Activated T-helper 1 cell treated with anti-CD3 and anti-CD28 coated beads, Interleukin-12 subunit alpha, Interleukin-12 subunit beta, Interleukin-2, Interleukin-4 antibody, amounts not matched to agents 30 ng/mL and 10 ng/mL and 1 ng/mL, durations not matched to agents 14 hours and 24 hours and 36 hours (primary cell): ENCODE measurements at regions not wholly inside any gene's neighbourhood (a gene's known extent, or its start where the extent isn't known, plus 50 kb on each side); places are given as distances from the start of the nearest gene placed in this dataset.

Experiments
- DNase-seq: peaks from one replicate; pipeline ENCODE4 v3.0.0; 2021; ENCODE audit warnings: low spot score
- H3K27ac Mint-ChIP-seq: one replicate; pipeline ENCODE4 v1.8.0; 2021; ENCODE audit warnings: mild to moderate bottlenecking, mixed read lengths
- H3K27me3 Mint-ChIP-seq: one replicate; pipeline ENCODE4 v1.8.0; 2022; ENCODE audit warnings: mild to moderate bottlenecking, moderate library complexity, mixed read lengths; ENCODE audit not compliant: insufficient read depth
- H3K36me3 Mint-ChIP-seq: one replicate; pipeline ENCODE4 v1.8.0; 2021; ENCODE audit warnings: low read depth, mixed read lengths
- H3K4me1 Mint-ChIP-seq: one replicate; pipeline ENCODE4 v1.8.0; 2021; ENCODE audit warnings: low read depth, mixed read lengths
- H3K4me3 Mint-ChIP-seq: one replicate; pipeline ENCODE4 v1.8.0; 2021; ENCODE audit warnings: mild to moderate bottlenecking, moderate library complexity, mixed read lengths
- H3K9me3 Mint-ChIP-seq: one replicate; pipeline ENCODE4 v1.8.0; 2021; ENCODE audit warnings: mixed read lengths
- intact Hi-C: fragments of 100-400 bp; cut with micrococcal nuclease; formaldehyde crosslinking; loops from one replicate; pipeline ENCODE4 v1.15.1; 2024

GRCh38 chr5:111946556-111946955 lies 189.6 kb upstream of the NREP start:
- H3K36me3 Mint-ChIP-seq: no peaks in the 10 kb centered on the region
- peaks cover 4% of the 10 kb centered on the region for H3K27me3 Mint-ChIP-seq
- H3K4me3 Mint-ChIP-seq: no peak overlapping the region
- no peaks in the 10 kb centered on the region for H3K4me1 Mint-ChIP-seq
- no peaks in the 10 kb centered on the region for H3K9me3 Mint-ChIP-seq
- intact Hi-C loops: loop anchor here (5.0 kb wide), 1 partner anchor 954 kb away; no protein-coding TSS in a partner anchor
- H3K27ac Mint-ChIP-seq: no peak overlapping the region
- no peak for DNase-seq

DNA sequence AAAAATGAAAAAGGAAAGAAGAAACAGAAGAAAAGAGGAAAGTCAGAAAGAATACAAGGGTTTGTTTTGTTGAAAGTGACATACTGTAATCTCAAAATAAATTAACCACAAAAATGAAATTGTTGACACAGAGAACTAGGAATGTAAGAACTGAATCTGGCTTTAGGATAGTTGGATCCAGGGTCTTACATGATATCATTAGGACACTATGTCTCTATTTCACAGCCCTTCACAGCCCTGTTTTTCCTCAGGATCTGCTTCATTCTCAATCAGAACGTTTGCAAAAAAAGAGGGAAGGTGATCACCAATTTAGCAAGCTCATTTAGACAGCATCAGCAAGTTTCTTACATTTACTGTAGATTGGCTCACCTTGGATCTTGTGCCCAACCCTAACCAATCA lies 188.5 kb upstream of the NREP start:
- intact Hi-C loops: loop anchor here (5.0 kb wide), 1 partner anchor 953 kb away; no protein-coding TSS in a partner anchor
- peaks cover 4% of the 10 kb centered on the region for H3K27me3 Mint-ChIP-seq
- no peaks in the 10 kb centered on the region for H3K4me1 Mint-ChIP-seq
- no peak overlapping the region for H3K27ac Mint-ChIP-seq
- no peaks in the 10 kb centered on the region for H3K36me3 Mint-ChIP-seq
- H3K9me3 Mint-ChIP-seq: no peaks in the 10 kb centered on the region
- no peak overlapping the region for H3K4me3 Mint-ChIP-seq
- no peak for DNase-seq

DNA sequence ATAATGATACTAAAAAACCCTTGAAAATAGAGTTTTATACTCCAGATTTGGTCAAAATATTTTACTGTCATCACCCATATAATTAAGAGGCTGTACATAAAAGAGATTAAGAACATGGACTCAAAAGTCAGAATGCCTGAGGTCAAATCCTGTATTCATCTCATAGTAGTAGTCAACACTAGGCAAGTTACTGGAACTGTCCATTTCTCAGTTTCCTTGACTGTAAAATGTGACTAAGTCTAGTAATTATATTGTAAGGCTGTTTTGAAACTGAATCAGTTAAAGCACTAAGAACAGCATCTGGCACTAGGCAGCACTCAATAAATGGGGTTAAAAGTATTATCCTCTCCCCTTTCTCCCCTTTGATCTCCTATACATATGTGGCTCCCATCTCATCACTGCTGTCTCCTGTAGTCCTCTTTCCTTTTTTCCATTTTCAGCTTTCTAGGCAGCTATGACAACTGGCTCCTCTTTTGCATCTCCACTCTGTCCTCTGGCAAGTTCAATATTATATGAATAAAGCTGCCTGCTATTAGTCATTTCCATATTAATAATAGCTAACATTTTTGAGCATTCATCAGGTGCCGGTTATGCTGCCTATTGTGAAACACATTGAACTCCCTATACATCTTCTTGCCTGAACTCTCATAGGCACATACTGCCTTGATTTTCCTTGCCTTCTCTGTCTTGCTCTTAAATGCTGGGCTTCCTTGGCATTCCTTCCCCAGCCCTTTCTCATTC lies 185.8 kb upstream of the NREP start:
- Mint-ChIP-seq H3K27me3 (peaks cover 4% of the 10 kb centered on the region), H3K9me3 (no peaks in the 10 kb centered on the region), H3K27ac (no peak overlapping the region), H3K36me3 (no peaks in the 10 kb centered on the region), H3K4me3 (no peak overlapping the region), H3K4me1 (no peaks in the 10 kb centered on the region)
- DNase-seq: no peak
- intact Hi-C loops: no loop called here

DNA sequence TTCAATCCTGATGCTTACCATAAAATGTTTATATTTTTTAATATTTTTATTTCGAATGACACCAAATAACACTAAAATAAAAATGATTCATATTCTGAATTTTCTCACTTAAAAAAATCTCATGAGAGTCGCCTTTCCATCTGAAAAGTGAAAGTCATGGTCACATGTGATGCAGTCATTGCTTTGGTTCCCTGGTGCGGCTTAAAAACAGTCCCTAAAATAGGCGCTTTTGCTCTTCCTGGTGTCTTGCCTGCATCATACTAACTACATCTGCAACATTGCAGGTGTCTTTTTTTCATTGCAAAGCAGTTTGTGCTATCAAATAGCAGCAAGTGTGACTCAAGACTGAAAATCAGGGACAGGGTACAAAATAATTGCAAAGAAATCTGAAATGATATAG lies 185.2 kb upstream of the NREP start:
- no peak overlapping the region for H3K4me3 Mint-ChIP-seq
- no peak overlapping the region for H3K27ac Mint-ChIP-seq
- intact Hi-C loops: no loop called here
- no peaks in the 10 kb centered on the region for H3K9me3 Mint-ChIP-seq
- no peak for DNase-seq
- no peaks in the 10 kb centered on the region for H3K4me1 Mint-ChIP-seq
- H3K27me3 Mint-ChIP-seq: peaks cover 4% of the 10 kb centered on the region
- H3K36me3 Mint-ChIP-seq: no peaks in the 10 kb centered on the region

- H3K27ac Mint-ChIP-seq: no peak overlapping the region
- H3K36me3 Mint-ChIP-seq: no peaks in the 10 kb centered on the region
Measured at GRCh38 chr5:111937094-111937493, 180.1 kb upstream of the NREP start.

DNA sequence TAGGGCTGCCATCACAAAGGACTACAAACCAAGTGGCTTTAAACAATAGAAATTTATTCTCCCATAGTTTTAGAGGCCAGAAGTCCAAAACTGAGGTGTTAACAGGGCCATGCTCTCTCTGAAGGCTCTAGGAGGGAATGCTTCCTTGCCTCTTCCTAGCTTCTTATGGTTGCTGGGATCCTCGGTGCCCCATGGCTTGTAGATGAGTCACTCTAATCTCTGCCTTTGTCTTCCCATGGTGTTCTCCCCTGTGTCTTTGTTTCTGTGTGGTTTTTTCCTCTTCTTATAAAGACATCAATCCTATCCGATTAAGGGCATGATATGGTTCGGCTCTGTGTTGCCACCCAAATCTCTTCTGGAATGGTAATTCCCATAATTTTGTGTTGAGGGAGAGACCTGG lies 178.8 kb upstream of the NREP start:
- no peaks in the 10 kb centered on the region for H3K36me3 Mint-ChIP-seq
- intact Hi-C loops: no loop called here
- no peak for DNase-seq
- no peaks in the 10 kb centered on the region for H3K4me1 Mint-ChIP-seq
- no peaks in the 10 kb centered on the region for H3K9me3 Mint-ChIP-seq
- H3K4me3 Mint-ChIP-seq: no peak overlapping the region
- H3K27me3 Mint-ChIP-seq: no peaks in the 10 kb centered on the region
- H3K27ac Mint-ChIP-seq: no peak overlapping the region

More at GRCh38 chr5:111937094-111937493, 180.1 kb upstream of the NREP start:
- intact Hi-C loops: no loop called here
- Mint-ChIP-seq H3K4me3 (no peak overlapping the region), H3K9me3 (no peaks in the 10 kb centered on the region), H3K4me1 (no peaks in the 10 kb centered on the region), H3K27me3 (no peaks in the 10 kb centered on the region)
- no peak for DNase-seq

GRCh38 chr5:111935009-111935408 lies 178.0 kb upstream of the NREP start:
- no peak for DNase-seq
- no peaks in the 10 kb centered on the region for H3K4me1 Mint-ChIP-seq
- H3K27ac Mint-ChIP-seq: no peak overlapping the region
- intact Hi-C loops: no loop called here
- no peaks in the 10 kb centered on the region for H3K36me3 Mint-ChIP-seq
- H3K9me3 Mint-ChIP-seq: no peaks in the 10 kb centered on the region
- H3K27me3 Mint-ChIP-seq: no peaks in the 10 kb centered on the region
- H3K4me3 Mint-ChIP-seq: no peak overlapping the region

DNA sequence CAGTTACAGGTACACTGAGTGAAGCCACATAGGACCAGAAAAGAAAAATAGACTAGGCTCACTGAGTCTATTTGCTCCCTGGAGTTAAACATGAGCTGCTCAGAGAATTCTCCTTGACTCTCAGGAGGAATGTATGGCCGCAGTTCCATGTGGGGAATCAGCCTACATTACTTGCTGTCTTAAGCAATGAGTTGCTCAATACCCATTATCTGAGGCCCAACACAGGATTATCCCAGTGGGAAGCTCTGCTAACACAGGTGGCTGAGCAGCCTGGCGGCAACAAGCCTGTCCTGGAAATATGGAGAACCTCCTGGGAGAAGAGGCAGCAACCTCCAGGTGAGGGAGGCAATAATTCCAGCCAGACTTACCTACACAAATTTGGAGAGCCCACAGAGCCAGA lies 177.5 kb upstream of the NREP start:
- Mint-ChIP-seq H3K4me3 (no peak overlapping the region), H3K4me1 (no peaks in the 10 kb centered on the region), H3K27me3 (no peaks in the 10 kb centered on the region), H3K36me3 (no peaks in the 10 kb centered on the region), H3K27ac (no peak overlapping the region), H3K9me3 (no peaks in the 10 kb centered on the region)
- DNase-seq: no peak
- intact Hi-C loops: no loop called here

- Mint-ChIP-seq H3K36me3 (no peaks in the 10 kb centered on the region), H3K27ac (no peak overlapping the region), H3K27me3 (no peaks in the 10 kb centered on the region), H3K4me3 (no peak overlapping the region), H3K4me1 (no peaks in the 10 kb centered on the region), H3K9me3 (no peaks in the 10 kb centered on the region)
- intact Hi-C loops: no loop called here
- DNase-seq: no peak
Measured at GRCh38 chr5:111933086-111933485, 176.1 kb upstream of the NREP start.

- no peaks in the 10 kb centered on the region for H3K27me3 Mint-ChIP-seq
- H3K4me3 Mint-ChIP-seq: no peak overlapping the region
- H3K27ac Mint-ChIP-seq: no peak overlapping the region
- H3K36me3 Mint-ChIP-seq: no peaks in the 10 kb centered on the region
- no peaks in the 10 kb centered on the region for H3K4me1 Mint-ChIP-seq
- H3K9me3 Mint-ChIP-seq: no peaks in the 10 kb centered on the region
- no peak for DNase-seq
- intact Hi-C loops: no loop called here
Measured at GRCh38 chr5:111932628-111933027, 175.6 kb upstream of the NREP start.

DNA sequence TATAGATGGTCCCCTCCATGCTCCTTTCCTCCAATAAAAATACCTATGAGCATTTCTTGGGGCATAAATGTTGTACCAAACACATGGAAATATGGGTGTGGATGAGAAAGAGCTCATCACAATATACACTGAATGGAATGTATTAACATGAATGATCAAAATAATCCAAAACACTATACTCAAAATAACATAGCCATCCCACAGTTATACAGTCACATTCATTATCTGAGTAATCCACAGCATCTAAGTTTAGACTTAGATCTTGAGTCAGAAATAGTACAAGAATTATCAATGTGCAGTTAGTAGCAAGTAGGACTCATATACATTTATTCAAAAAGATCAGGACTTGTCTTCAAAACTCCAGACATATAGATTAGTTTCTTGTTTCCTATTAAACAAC lies 175.2 kb upstream of the NREP start:
- Mint-ChIP-seq H3K9me3 (no peaks in the 10 kb centered on the region), H3K36me3 (no peaks in the 10 kb centered on the region), H3K27ac (no peak overlapping the region), H3K4me1 (no peaks in the 10 kb centered on the region), H3K27me3 (no peaks in the 10 kb centered on the region), H3K4me3 (no peak overlapping the region)
- no peak for DNase-seq
- intact Hi-C loops: no loop called here

GRCh38 chr5:111931655-111932054 lies 174.7 kb upstream of the NREP start:
- no peak for DNase-seq
- no peaks in the 10 kb centered on the region for H3K27me3 Mint-ChIP-seq
- H3K36me3 Mint-ChIP-seq: no peaks in the 10 kb centered on the region
- no peaks in the 10 kb centered on the region for H3K9me3 Mint-ChIP-seq
- intact Hi-C loops: no loop called here
- H3K4me3 Mint-ChIP-seq: no peak overlapping the region
- no peak overlapping the region for H3K27ac Mint-ChIP-seq
- no peaks in the 10 kb centered on the region for H3K4me1 Mint-ChIP-seq

GRCh38 chr5:111930905-111931461 lies 174.0 kb upstream of the NREP start:
- Mint-ChIP-seq H3K9me3 (no peaks in the 10 kb centered on the region), H3K4me1 (no peaks in the 10 kb centered on the region), H3K27ac (no peak overlapping the region), H3K27me3 (no peaks in the 10 kb centered on the region), H3K4me3 (no peak overlapping the region), H3K36me3 (no peaks in the 10 kb centered on the region)
- no peak for DNase-seq
- intact Hi-C loops: no loop called here

GRCh38 chr5:111930449-111930848 lies 173.5 kb upstream of the NREP start:
- H3K4me3 Mint-ChIP-seq: no peak overlapping the region
- no peak overlapping the region for H3K27ac Mint-ChIP-seq
- no peaks in the 10 kb centered on the region for H3K4me1 Mint-ChIP-seq
- H3K9me3 Mint-ChIP-seq: no peaks in the 10 kb centered on the region
- DNase-seq: no peak
- intact Hi-C loops: no loop called here
- no peaks in the 10 kb centered on the region for H3K27me3 Mint-ChIP-seq
- no peaks in the 10 kb centered on the region for H3K36me3 Mint-ChIP-seq
